ENCODE measurements at regions not wholly inside any gene's neighbourhood (a gene's known extent, or its start where the extent isn't known, plus 50 kb on each side); places are given as distances from the start of the nearest gene placed in this dataset.

- no peak overlapping the region for H3K27ac ChIP-seq (ENCODE audit: low read depth, low read length)
- Mint-ChIP-seq H3K4me1 (ENCODE audit: low read depth, unreplicated experiment) (peaks cover 1% of the 10 kb centered on the region), H3K9me3 (ENCODE audit: unreplicated experiment) (no peaks in the 10 kb centered on the region), H3K4me3 (ENCODE audit: unreplicated experiment) (no peak overlapping the region), H3K27ac (ENCODE audit: unreplicated experiment) (no peak overlapping the region), H3K36me3 (ENCODE audit: low read depth, unreplicated experiment) (no peaks in the 10 kb centered on the region), H3K27me3 (ENCODE audit: low read depth, unreplicated experiment) (no peaks in the 10 kb centered on the region)
- no peak overlapping the region for H3K4me3 ChIP-seq (ENCODE audit: insufficient read depth, low read depth, low read length)
- DNase-seq (ENCODE audit: low read depth) (no peak), FAIRE-seq (no peak)
- H3K9ac ChIP-seq (ENCODE audit: low read length): no peak overlapping the region
- no peaks in the 10 kb centered on the region for H3K36me3 ChIP-seq (ENCODE audit: insufficient read depth, low read length)
- no peak overlapping the region for H3K4me2 ChIP-seq (ENCODE audit: low read length)
- no peaks in the 10 kb centered on the region for H3K9me3 ChIP-seq (ENCODE audit: insufficient read depth, low read depth, low read length)
- TF ChIP-seq EZH2 (IDR thresholded peaks at IDR 0.05; ENCODE audit: insufficient read depth, low read length) (no peak), CTCF (IDR thresholded peaks at IDR 0.05; ENCODE audit: insufficient read depth, low read depth, low read length) (no peak)
- H2AFZ ChIP-seq (ENCODE audit: low read depth, low read length): no peak overlapping the region
- no peaks in the 10 kb centered on the region for H3K27me3 ChIP-seq (ENCODE audit: insufficient read depth, low read length)
- H4K20me1 ChIP-seq (ENCODE audit: insufficient read depth, low read length): no peaks in the 10 kb centered on the region
- H3K4me1 ChIP-seq (ENCODE audit: insufficient read depth, low read length): no peaks in the 10 kb centered on the region
- H3K79me2 ChIP-seq (ENCODE audit: insufficient read depth, low read length): no peaks in the 10 kb centered on the region
These were observed 301.8 kb upstream of the SORL1-AS1 start for GRCh38 chr11:121754598-121754997.

DNA sequence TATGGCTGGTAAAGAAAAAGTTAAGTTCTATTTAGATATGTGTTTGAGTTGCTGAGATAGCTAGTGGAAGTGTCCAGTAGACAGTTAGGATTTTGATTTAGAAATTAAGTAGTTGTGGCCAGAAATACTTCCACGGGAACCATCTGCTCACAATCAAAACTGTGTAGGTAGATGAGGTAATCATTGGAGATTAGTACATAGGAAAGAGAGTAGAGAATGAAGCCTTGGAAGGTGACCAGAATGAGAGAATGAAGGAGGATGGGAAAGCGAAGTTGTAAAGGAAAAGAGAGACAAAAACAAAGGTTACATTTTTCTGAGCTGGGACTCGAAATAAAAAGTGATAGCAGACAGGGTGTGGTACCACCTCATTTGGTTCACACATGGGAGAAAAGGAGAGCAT, 296.9 kb upstream of the SORL1-AS1 start:
- no peak overlapping the region for H2AFZ ChIP-seq (ENCODE audit: low read depth, low read length)
- no peak overlapping the region for H3K4me2 ChIP-seq (ENCODE audit: low read length)
- no peaks in the 10 kb centered on the region for H4K20me1 ChIP-seq (ENCODE audit: insufficient read depth, low read length)
- Mint-ChIP-seq H3K9me3 (ENCODE audit: unreplicated experiment) (no peaks in the 10 kb centered on the region), H3K4me1 (ENCODE audit: low read depth, unreplicated experiment) (no peaks in the 10 kb centered on the region), H3K36me3 (ENCODE audit: low read depth, unreplicated experiment) (no peaks in the 10 kb centered on the region), H3K27ac (ENCODE audit: unreplicated experiment) (no peak overlapping the region), H3K4me3 (ENCODE audit: unreplicated experiment) (no peak overlapping the region), H3K27me3 (ENCODE audit: low read depth, unreplicated experiment) (no peaks in the 10 kb centered on the region)
- H3K27ac ChIP-seq (ENCODE audit: low read depth, low read length): no peak overlapping the region
- FAIRE-seq: no peak
- TF ChIP-seq CTCF (IDR thresholded peaks at IDR 0.05; ENCODE audit: insufficient read depth, low read depth, low read length) (no peak), EZH2 (IDR thresholded peaks at IDR 0.05; ENCODE audit: insufficient read depth, low read length) (no peak)
- no peak overlapping the region for H3K4me3 ChIP-seq (ENCODE audit: insufficient read depth, low read depth, low read length)
- H3K9me3 ChIP-seq (ENCODE audit: insufficient read depth, low read depth, low read length): no peaks in the 10 kb centered on the region
- no peak overlapping the region for H3K9ac ChIP-seq (ENCODE audit: low read length)
- no peaks in the 10 kb centered on the region for H3K36me3 ChIP-seq (ENCODE audit: insufficient read depth, low read length)
- no peak for DNase-seq (ENCODE audit: low read depth)
- no peaks in the 10 kb centered on the region for H3K27me3 ChIP-seq (ENCODE audit: insufficient read depth, low read length)
- no peaks in the 10 kb centered on the region for H3K79me2 ChIP-seq (ENCODE audit: insufficient read depth, low read length)
- no peaks in the 10 kb centered on the region for H3K4me1 ChIP-seq (ENCODE audit: insufficient read depth, low read length)

DNA sequence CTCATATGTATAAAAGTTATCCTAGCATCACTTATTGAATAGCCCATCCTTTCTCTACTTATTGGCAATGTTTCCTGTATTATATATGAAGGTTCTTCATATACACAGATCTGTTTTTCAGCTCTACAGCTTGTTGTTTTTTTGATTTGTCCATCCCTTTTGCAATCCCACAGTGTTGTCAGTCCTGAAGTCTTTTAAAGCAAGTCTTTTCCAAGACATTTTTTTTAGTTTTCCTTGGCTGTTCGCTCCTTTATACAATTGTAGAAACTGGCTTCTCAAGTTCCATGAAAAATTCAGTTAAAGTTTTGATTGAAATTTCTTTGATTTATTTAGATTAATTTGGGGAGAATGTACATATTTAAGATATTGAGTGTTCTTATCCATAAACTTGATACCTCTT, 295.3 kb upstream of the SORL1-AS1 start:
- Mint-ChIP-seq H3K4me1 (ENCODE audit: low read depth, unreplicated experiment) (no peaks in the 10 kb centered on the region), H3K36me3 (ENCODE audit: low read depth, unreplicated experiment) (no peaks in the 10 kb centered on the region), H3K4me3 (ENCODE audit: unreplicated experiment) (no peak overlapping the region), H3K9me3 (ENCODE audit: unreplicated experiment) (peaks cover 3% of the 10 kb centered on the region), H3K27ac (ENCODE audit: unreplicated experiment) (no peak overlapping the region), H3K27me3 (ENCODE audit: low read depth, unreplicated experiment) (no peaks in the 10 kb centered on the region)
- TF ChIP-seq EZH2 (IDR thresholded peaks at IDR 0.05; ENCODE audit: insufficient read depth, low read length): no peak
- no peak for TF ChIP-seq CTCF (IDR thresholded peaks at IDR 0.05; ENCODE audit: insufficient read depth, low read depth, low read length)
- no peak overlapping the region for H3K27ac ChIP-seq (ENCODE audit: low read depth, low read length)
- no peak for DNase-seq (ENCODE audit: low read depth)
- no peaks in the 10 kb centered on the region for H3K9me3 ChIP-seq (ENCODE audit: insufficient read depth, low read depth, low read length)
- H3K27me3 ChIP-seq (ENCODE audit: insufficient read depth, low read length): no peaks in the 10 kb centered on the region
- no peak for FAIRE-seq
- H3K36me3 ChIP-seq (ENCODE audit: insufficient read depth, low read length): no peaks in the 10 kb centered on the region
- no peak overlapping the region for H2AFZ ChIP-seq (ENCODE audit: low read depth, low read length)
- no peaks in the 10 kb centered on the region for H4K20me1 ChIP-seq (ENCODE audit: insufficient read depth, low read length)
- H3K4me2 ChIP-seq (ENCODE audit: low read length): no peak overlapping the region
- H3K4me3 ChIP-seq (ENCODE audit: insufficient read depth, low read depth, low read length): no peak overlapping the region
- no peaks in the 10 kb centered on the region for H3K4me1 ChIP-seq (ENCODE audit: insufficient read depth, low read length)
- H3K79me2 ChIP-seq (ENCODE audit: insufficient read depth, low read length): no peaks in the 10 kb centered on the region
- no peak overlapping the region for H3K9ac ChIP-seq (ENCODE audit: low read length)

All from astrocyte (in vitro differentiated cells and primary cell).